Trophoblast cell (in vitro differentiated cells and primary cell): ENCODE measurements at regions not wholly inside any gene's neighbourhood (a gene's known extent, or its start where the extent isn't known, plus 50 kb on each side); places are given as distances from the start of the nearest gene placed in this dataset.

Source experiments
- DNase-seq, 2 donors: peaks; one replicate each; pipeline ENCODE4 v3.0.0-alpha.2; 2016
- H2AFZ ChIP-seq: 2 replicates; pipeline ENCODE4 v1.6.1; 2013; ENCODE audit warnings: low read length, moderate library complexity, mild to moderate bottlenecking; ENCODE audit not compliant: insufficient read depth, poor library complexity
- H2AK5ac ChIP-seq: 2 replicates; pipeline ENCODE4 v1.6.1; 2013; ENCODE audit warnings: mild to moderate bottlenecking, low read length
- H2BK120ac ChIP-seq: 2 replicates; pipeline ENCODE4 v1.6.1; 2013; ENCODE audit warnings: low read length, mild to moderate bottlenecking, moderate library complexity; ENCODE audit not compliant: insufficient read depth, poor library complexity
- H2BK12ac ChIP-seq: 2 replicates; pipeline ENCODE4 v1.6.1; 2013; ENCODE audit warnings: mild to moderate bottlenecking, low read length, moderate library complexity
- H2BK5ac ChIP-seq: 2 replicates; pipeline ENCODE4 v1.6.1; 2013; ENCODE audit warnings: low read length, low read depth, moderate library complexity, mild to moderate bottlenecking; ENCODE audit not compliant: poor library complexity
- H3K14ac ChIP-seq: 2 replicates; pipeline ENCODE4 v1.6.1; 2013; ENCODE audit warnings: mild to moderate bottlenecking, low read length
- H3K18ac ChIP-seq: 2 replicates; pipeline ENCODE4 v1.6.1; 2013; ENCODE audit warnings: mild to moderate bottlenecking, low read length
- H3K23ac ChIP-seq: 2 replicates; pipeline ENCODE4 v1.6.1; 2013; ENCODE audit warnings: low read length
- H3K27ac ChIP-seq: 2 replicates; pipeline ENCODE4 v1.5.1; 2013; ENCODE audit warnings: low read depth, mild to moderate bottlenecking, inconsistent platforms, low read length, moderate library complexity
- H3K27me3 ChIP-seq: 2 replicates; pipeline ENCODE4 v1.6.1; 2013; ENCODE audit warnings: inconsistent platforms, mild to moderate bottlenecking, low read length, moderate library complexity; ENCODE audit not compliant: insufficient read depth
- H3K36me3 ChIP-seq, 2 experiments: 1 replicate in 1 of 2; 2 replicates in 1 of 2; pipeline ENCODE4 v1.6.1; 2013; ENCODE audit warnings: low read length in 2 of 2, mild to moderate bottlenecking in 2 of 2, moderate library complexity in 1 of 2; ENCODE audit not compliant: insufficient read depth in 2 of 2, control insufficient read depth in 1 of 2
- H3K4ac ChIP-seq: 2 replicates; pipeline ENCODE4 v1.6.1; 2013; ENCODE audit warnings: low read depth, mild to moderate bottlenecking, low read length, moderate library complexity
- H3K4me1 ChIP-seq, 2 experiments: 1 replicate in 1 of 2; 2 replicates in 1 of 2; pipeline ENCODE4 v1.6.1; 2013; ENCODE audit warnings: low read length in 2 of 2, mild to moderate bottlenecking in 2 of 2, moderate library complexity in 1 of 2; ENCODE audit not compliant: insufficient read depth in 2 of 2, control insufficient read depth in 1 of 2
- H3K4me2 ChIP-seq: 2 replicates; pipeline ENCODE4 v1.6.1; 2013; ENCODE audit warnings: inconsistent platforms, mild to moderate bottlenecking, low read length, moderate library complexity
- H3K4me3 ChIP-seq: 2 replicates; pipeline ENCODE4 v1.5.1; 2013; ENCODE audit warnings: mild to moderate bottlenecking, low read depth, low read length, inconsistent platforms
- H3K79me1 ChIP-seq: one replicate; pipeline ENCODE4 v1.6.1; 2013; ENCODE audit warnings: low read length
- H3K79me2 ChIP-seq: 2 replicates; pipeline ENCODE4 v1.6.1; 2013; ENCODE audit warnings: low read length, mild to moderate bottlenecking; ENCODE audit not compliant: control insufficient read depth, insufficient read depth, poor library complexity
- H3K9ac ChIP-seq: 2 replicates; pipeline ENCODE4 v1.6.1; 2013; ENCODE audit warnings: mild to moderate bottlenecking, low read length
- H3K9me3 ChIP-seq: 2 replicates; pipeline ENCODE4 v1.6.1; 2013; ENCODE audit warnings: low read depth, mild to moderate bottlenecking, control low read depth, inconsistent platforms, low read length; ENCODE audit not compliant: insufficient read depth
- H4K12ac ChIP-seq: 2 replicates; pipeline ENCODE4 v1.6.1; 2013; ENCODE audit warnings: low read depth, mild to moderate bottlenecking, low read length, moderate library complexity
- H4K8ac ChIP-seq: 2 replicates; pipeline ENCODE4 v1.6.1; 2013; ENCODE audit warnings: low read depth, mild to moderate bottlenecking, low read length, moderate library complexity
- H4K91ac ChIP-seq: one replicate; pipeline ENCODE4 v1.6.1; 2013; ENCODE audit warnings: low read depth, mild to moderate bottlenecking, low read length, moderate library complexity
- WGBS: extraction: QIAGEN DNeasy Blood & Tissue Kit; methylation state at CpG from one replicate; pipeline ENCODE4 v1.1.7; 2013; ENCODE audit warnings: missing lambda C conversion rate; ENCODE audit not compliant: insufficient read length, insufficient coverage; ENCODE audit errors: extremely low coverage; 5-methylcytosine and 5-hydroxymethylcytosine counted together

DNA sequence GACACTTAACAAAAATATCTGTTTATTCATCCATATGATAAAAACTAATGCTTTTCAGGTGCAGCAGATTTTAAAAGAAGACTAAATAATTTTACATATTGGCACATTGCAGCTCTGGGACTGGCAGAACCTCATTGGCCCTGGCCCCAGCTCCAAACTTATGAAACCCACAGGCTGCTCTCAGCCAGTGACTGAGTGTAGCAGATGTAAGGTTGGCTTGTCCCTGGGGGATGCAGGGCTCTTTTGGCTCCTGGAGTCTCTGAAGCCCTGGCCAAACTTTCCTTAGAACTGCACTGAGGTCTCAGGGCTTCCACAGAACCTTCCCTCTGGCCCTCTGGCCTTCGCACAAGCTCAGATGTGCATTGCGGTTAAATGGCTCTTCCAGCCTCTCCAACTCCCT is 725.0 kb upstream of the SOX11 start:
- no peak for DNase-seq
- no peak overlapping the region for H3K14ac ChIP-seq
- H3K79me2 ChIP-seq = no peaks in the 10 kb centered on the region
- no peak overlapping the region for H3K4ac ChIP-seq
- no peaks in the 10 kb centered on the region for H3K4me1 ChIP-seq
- no peak overlapping the region for H3K27ac ChIP-seq
- no peaks in the 10 kb centered on the region for H3K79me1 ChIP-seq
- no peak overlapping the region for H3K4me2 ChIP-seq
- no peak overlapping the region for H4K91ac ChIP-seq
- no CpG with 5 or more reads among the region's 2 CpGs for WGBS
- no peak overlapping the region for H2BK120ac ChIP-seq
- H3K23ac ChIP-seq = no peak overlapping the region
- no peaks in the 10 kb centered on the region for H3K36me3 ChIP-seq
- H3K9ac ChIP-seq = no peak overlapping the region
- H2AFZ ChIP-seq = no peak overlapping the region
- no peak overlapping the region for H3K18ac ChIP-seq
- no peaks in the 10 kb centered on the region for H3K27me3 ChIP-seq
- H2AK5ac ChIP-seq = no peak overlapping the region
- no peaks in the 10 kb centered on the region for H3K9me3 ChIP-seq
- no peak overlapping the region for H4K8ac ChIP-seq
- no peak overlapping the region for H4K12ac ChIP-seq
- no peak overlapping the region for H3K4me3 ChIP-seq
- no peak overlapping the region for H2BK12ac ChIP-seq
- H2BK5ac ChIP-seq = no peak overlapping the region

DNA sequence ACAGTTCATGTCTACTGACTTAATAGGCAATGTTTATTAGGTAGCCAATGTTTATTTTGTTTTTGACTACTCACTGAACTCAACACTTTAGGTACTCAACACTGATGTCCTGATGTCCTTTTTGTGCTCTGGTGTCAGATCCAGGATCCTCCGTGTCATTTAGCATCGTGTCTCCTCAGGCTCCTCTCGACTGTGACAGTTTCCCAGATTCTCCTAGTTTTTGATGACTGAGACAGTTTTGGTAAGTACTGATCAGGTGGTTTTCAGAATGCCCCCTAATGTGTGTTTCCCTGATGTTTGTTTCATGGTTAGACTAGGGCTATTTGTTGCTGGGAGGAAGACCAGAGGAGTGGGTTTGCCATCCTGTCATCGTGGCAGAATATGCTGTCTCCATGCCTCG is 719.7 kb upstream of the SOX11 start:
- no peak overlapping the region for H3K14ac ChIP-seq
- no peak overlapping the region for H3K9ac ChIP-seq
- no peak overlapping the region for H3K27ac ChIP-seq
- no peak overlapping the region for H3K18ac ChIP-seq
- no peak overlapping the region for H4K8ac ChIP-seq
- no peaks in the 10 kb centered on the region for H3K79me2 ChIP-seq
- no peak overlapping the region for H3K23ac ChIP-seq
- no peak overlapping the region for H4K91ac ChIP-seq
- no peaks in the 10 kb centered on the region for H3K79me1 ChIP-seq
- peaks cover 4% of the 10 kb centered on the region for H3K9me3 ChIP-seq
- no peaks in the 10 kb centered on the region for H3K4me1 ChIP-seq
- no peak for DNase-seq
- WGBS = no CpG with 5 or more reads among the region's 5 CpGs
- no peak overlapping the region for H2BK120ac ChIP-seq
- H2AFZ ChIP-seq = no peak overlapping the region
- H2AK5ac ChIP-seq = no peak overlapping the region
- no peak overlapping the region for H3K4ac ChIP-seq
- no peaks in the 10 kb centered on the region for H3K36me3 ChIP-seq
- no peak overlapping the region for H2BK5ac ChIP-seq
- no peak overlapping the region for H3K4me2 ChIP-seq
- H4K12ac ChIP-seq = no peak overlapping the region
- H3K27me3 ChIP-seq = no peaks in the 10 kb centered on the region
- no peak overlapping the region for H2BK12ac ChIP-seq
- H3K4me3 ChIP-seq = no peak overlapping the region

DNA sequence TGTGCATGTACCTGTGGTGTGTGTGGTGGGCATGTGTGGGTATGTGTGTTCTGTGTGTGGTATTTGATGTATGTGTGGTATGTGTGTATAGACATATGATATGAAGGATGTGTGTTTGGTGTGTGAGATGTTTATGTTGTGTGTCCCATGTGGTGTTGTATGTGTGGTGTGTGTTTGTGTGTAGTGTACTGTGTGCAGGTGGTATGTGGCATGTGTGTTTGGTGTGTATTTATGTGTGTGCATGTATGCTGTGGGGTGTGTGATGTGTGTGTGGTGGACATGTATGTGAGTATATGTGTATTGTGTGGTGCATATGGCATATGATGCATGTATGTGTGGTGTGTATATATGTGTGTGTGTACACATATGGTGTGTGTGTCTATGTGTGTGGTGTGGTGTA is 718.8 kb upstream of the SOX11 start:
- Histone ChIP-seq H3K79me1 (no peaks in the 10 kb centered on the region), H3K9me3 (peaks cover 4% of the 10 kb centered on the region), H2AK5ac (no peak overlapping the region), H3K4me1 (no peaks in the 10 kb centered on the region), H2BK120ac (no peak overlapping the region), H3K4me3 (no peak overlapping the region), H3K23ac (no peak overlapping the region), H2BK12ac (no peak overlapping the region), H3K27ac (no peak overlapping the region), H3K18ac (no peak overlapping the region), H2AFZ (no peak overlapping the region), H3K4me2 (no peak overlapping the region), H3K14ac (no peak overlapping the region), H3K36me3 (no peaks in the 10 kb centered on the region), H2BK5ac (no peak overlapping the region), H3K9ac (no peak overlapping the region), H3K4ac (no peak overlapping the region), H4K91ac (no peak overlapping the region), H3K27me3 (no peaks in the 10 kb centered on the region), H4K8ac (no peak overlapping the region), H3K79me2 (no peaks in the 10 kb centered on the region), H4K12ac (no peak overlapping the region)
- no peak for DNase-seq

DNA sequence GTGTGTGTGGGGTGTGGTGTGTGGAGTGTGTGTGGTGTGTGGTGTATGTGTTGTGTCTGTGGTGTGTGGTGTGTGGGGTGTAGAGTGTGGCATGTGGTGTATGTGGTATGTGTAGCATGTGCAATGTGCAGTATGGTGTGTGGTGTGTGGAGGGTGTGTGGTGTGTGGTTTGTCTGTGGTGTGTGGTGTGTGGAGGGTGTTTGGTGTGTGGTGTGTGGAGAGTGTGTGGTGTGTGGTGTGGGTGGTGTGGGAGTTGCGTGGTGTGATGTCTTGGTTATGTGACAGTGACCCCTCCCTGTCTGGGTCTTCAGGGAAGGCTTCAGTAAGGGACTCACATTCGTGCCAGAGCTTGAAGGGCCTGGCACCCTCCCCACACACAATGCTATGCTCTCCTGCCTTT is 718.2 kb upstream of the SOX11 start:
- Histone ChIP-seq H3K23ac (no peak overlapping the region), H2BK12ac (no peak overlapping the region), H3K79me1 (no peaks in the 10 kb centered on the region), H3K27me3 (no peaks in the 10 kb centered on the region), H4K8ac (no peak overlapping the region), H4K12ac (no peak overlapping the region), H3K14ac (no peak overlapping the region), H3K36me3 (no peaks in the 10 kb centered on the region), H3K4me3 (no peak overlapping the region), H2BK5ac (no peak overlapping the region), H3K27ac (no peak overlapping the region), H4K91ac (no peak overlapping the region), H3K9ac (no peak overlapping the region), H3K18ac (no peak overlapping the region), H3K9me3 (peaks cover 4% of the 10 kb centered on the region), H2AFZ (no peak overlapping the region), H3K4me1 (no peaks in the 10 kb centered on the region), H3K4me2 (no peak overlapping the region), H3K79me2 (no peaks in the 10 kb centered on the region), H2AK5ac (no peak overlapping the region), H2BK120ac (no peak overlapping the region), H3K4ac (no peak overlapping the region)
- WGBS = no CpG with 5 or more reads among the region's 2 CpGs
- no peak for DNase-seq

DNA sequence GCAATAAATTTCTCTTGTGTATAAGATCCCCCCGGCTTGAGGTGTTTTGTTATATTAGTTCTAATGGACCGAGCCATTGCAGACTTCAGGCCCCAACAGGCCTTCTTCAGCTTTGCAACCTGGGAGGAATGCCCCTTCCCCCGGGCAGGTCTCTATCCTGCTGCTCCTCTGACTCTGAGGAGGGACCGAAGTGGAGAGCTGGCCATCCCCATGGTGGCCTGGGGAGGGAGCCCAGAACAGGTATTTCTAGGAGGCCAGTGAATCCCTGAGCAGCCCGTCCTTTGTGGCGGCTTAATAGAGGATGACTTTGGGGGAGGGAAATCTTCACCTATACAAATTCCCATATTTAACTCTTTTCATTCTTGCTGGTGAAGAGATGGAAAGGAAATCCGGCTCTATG is 715.8 kb upstream of the SOX11 start:
- no CpG with 5 or more reads among the region's 7 CpGs for WGBS
- Histone ChIP-seq H2BK120ac (no peak overlapping the region), H3K23ac (no peak overlapping the region), H2AK5ac (no peak overlapping the region), H3K4me2 (no peak overlapping the region), H4K91ac (no peak overlapping the region), H2AFZ (no peak overlapping the region), H3K27me3 (no peaks in the 10 kb centered on the region), H3K18ac (no peak overlapping the region), H3K9ac (no peak overlapping the region), H3K79me1 (no peaks in the 10 kb centered on the region), H3K27ac (no peak overlapping the region), H4K8ac (no peak overlapping the region), H3K36me3 (no peaks in the 10 kb centered on the region), H4K12ac (no peak overlapping the region), H2BK5ac (no peak overlapping the region), H3K4ac (no peak overlapping the region), H3K4me1 (no peaks in the 10 kb centered on the region), H3K14ac (no peak overlapping the region), H3K79me2 (no peaks in the 10 kb centered on the region), H3K4me3 (no peak overlapping the region), H3K9me3 (peaks cover 4% of the 10 kb centered on the region), H2BK12ac (no peak overlapping the region)
- DNase-seq = no peak
